Stimulated activated CD8-positive, alpha-beta memory T cell treated with anti-CD3 and anti-CD28 coated beads, Interleukin-2, amount 100 ng/mL, for 48 hours (primary cell): ENCODE measurements at regions not wholly inside any gene's neighbourhood (a gene's known extent, or its start where the extent isn't known, plus 50 kb on each side); places are given as distances from the start of the nearest gene placed in this dataset.
"Not testable (repeated sequence)": the region's sequence is repeated elsewhere in the genome, so short reads cannot be mapped to it uniquely, and the experiment has no call there.

Experiments used
- DNase-seq, 2 donors: peaks; one replicate each; pipeline ENCODE4 v3.0.0-alpha.2; 2020; ENCODE audit warnings: low read depth in 2 of 2

- DNase-seq: no peak
These were observed 593.8 kb downstream of the TRHDE start for GRCh38 chr12:72865921-72866320.

GRCh38 chr12:72869024-72869423, 596.9 kb downstream of the TRHDE start:
- DNase-seq: no peak

DNA sequence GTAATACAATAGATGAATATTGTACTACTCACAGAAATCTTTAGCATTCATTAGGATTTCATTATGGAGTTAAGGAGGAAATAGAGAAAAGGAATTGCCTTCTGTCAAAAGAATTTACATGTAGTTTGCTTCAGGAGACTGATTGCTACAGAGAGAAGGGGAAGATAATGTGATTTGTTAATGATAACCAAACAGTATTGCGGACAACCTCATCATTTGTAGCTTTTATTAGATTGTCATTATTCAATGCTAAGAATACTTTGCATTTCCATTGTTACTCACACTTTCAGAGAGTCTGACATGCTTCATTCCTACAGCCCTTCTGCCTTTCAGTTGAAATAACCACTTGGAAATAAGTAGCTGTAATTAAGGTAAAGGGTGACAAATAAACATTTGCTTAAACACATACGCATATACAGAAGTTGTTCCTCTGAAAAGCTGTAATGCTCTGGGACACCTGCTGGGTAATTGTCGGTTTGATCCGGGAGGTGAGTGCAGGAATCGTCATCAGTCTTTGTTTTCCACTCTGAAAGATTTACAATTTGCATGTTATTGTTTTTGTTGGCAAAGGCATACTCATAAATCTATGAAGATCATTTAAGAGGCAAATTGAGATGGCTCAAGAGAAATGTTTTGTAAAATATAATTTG, 600.2 kb downstream of the TRHDE start:
- no peak for DNase-seq

DNA sequence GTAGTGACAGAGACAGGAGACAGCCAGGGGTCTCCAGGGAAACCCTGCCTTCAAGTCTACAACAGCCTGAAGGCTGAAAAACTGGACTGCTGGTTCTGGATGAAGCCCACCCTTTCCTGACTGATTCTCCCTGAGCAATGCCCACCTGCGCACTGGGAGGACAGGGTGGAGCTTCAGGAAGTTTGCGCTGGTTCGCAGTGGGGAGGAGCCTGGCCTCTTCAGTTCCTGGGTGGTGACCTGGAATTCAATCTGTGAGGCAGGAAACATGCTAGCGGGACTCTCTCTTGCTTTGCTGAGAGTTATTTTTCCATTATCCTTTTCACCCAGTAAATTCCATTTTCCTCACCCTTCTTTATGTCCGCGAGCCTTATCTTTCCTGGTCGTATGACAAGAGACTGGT, 600.8 kb downstream of the TRHDE start:
- no peak for DNase-seq

DNA sequence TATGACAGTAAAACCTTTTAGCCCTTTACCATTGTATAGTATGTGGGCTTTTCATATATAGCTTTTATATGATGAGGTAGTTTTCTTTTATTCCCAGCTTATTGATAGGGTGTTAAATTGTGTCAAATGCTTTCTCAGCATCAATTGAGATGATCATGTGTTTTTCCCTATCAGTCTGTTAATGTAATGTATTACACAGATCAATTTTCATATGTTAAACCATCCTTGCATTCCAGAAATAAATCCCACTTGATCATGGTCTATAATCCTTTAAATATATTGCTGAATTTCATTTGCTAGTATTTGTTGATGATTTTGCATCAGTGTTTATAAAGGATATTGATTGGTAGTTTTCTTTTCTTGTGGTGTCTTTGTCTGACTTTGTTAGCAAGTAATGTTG, 603.9 kb downstream of the TRHDE start:
- DNase-seq: no peak

DNA sequence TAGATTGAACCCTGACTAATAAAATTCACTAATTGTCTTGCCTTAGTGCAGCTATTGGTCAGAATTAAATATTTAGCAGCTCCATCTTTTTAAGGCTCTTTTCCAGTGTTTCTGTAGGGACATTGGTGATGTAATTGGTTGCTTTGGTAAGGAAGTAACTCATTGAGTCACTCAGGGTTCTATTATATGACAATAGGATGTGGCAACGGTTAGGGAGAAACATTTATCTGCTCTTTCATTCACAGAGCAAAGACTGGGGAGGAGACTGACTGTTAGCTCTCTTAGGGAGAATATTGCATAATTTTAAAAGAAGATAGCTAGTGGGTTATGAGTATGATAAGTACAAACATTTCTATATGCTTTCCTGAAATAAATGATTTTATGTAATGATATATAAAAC, 616.5 kb downstream of the TRHDE start:
- no peak for DNase-seq

- DNase-seq: no peak
These were observed 617.6 kb downstream of the TRHDE start for GRCh38 chr12:72889791-72890190.

GRCh38 chr12:72901685-72902084, 629.5 kb downstream of the TRHDE start:
- no peak for DNase-seq

DNA sequence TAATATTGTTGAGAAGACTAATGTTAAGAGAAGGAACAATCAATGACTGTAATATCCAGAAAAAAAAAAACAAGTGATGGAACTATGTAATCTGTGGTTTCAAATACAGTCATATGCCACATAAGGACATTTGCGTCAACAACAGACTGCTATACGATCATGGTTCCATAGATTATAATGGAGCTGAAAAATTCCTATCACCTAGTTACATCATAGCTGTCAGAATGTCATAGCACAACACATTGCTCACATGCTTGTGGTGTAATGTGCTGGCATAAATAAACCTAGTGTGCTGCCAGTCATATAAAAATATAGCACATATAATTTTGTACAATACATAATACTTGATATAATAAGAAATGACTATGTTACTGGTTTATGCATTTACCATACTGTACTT, 653.5 kb downstream of the TRHDE start:
- DNase-seq: no peak

GRCh38 chr12:72931838-72932237, 659.7 kb downstream of the TRHDE start:
- DNase-seq: not testable (repeated sequence)

- no peak for DNase-seq
These were observed 665.3 kb downstream of the TRHDE start for GRCh38 chr12:72937486-72937885.

GRCh38 chr12:72957454-72957853, 685.3 kb downstream of the TRHDE start:
- DNase-seq: no peak

- no peak for DNase-seq
These were observed 694.5 kb downstream of the TRHDE start for GRCh38 chr12:72966684-72967083.

DNA sequence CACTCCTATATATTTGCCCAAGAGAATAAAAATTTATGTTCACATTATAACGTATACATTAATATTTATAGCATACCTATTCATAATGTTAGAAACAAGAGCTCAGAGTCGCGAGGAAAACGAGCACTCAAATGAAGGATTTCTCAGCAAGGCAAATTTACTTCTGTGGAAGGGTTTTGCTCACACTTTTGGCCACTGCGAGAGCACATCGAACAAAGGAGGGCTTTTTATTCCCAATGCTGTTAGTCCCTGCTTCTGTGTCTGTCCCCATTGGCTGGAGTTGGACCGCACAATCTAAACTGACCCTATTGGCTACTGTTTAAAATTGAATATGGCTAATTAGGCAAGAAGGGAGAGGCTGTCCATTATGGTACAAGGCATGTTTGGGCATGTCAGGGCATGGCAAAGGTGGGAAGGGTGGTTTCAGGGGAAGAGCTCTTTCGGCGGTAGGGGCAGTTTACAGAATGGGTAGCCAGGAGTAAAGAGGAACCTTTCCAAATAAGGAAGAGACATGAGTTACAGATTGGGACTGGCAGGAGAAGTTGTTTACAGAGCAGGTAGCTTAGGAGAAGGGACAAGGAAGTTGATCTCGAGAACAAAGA, 702.9 kb downstream of the TRHDE start:
- DNase-seq: no peak

GRCh38 chr12:72978999-72979398, 706.8 kb downstream of the TRHDE start:
- no peak for DNase-seq

DNA sequence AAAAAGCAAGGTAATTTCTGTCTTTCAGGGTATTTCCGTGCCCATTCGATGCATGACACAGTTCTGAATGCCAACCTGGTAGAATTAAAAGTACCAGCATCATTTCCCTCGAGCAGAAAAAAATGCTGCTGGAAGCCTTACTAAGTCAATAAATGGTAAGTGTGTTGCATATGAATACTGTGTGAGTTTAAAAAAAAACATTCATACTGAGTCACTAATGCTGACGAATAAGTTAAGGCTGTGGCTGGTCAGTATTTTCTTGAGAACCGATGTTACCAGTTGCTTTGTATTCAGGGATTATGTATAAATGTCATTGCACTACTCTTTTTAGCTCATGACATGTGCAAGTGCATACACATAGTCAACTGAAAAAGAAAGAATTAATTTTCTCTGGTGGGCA, 710.2 kb downstream of the TRHDE start:
- no peak for DNase-seq

GRCh38 chr12:72986963-72987362, 714.8 kb downstream of the TRHDE start:
- no peak for DNase-seq

DNA sequence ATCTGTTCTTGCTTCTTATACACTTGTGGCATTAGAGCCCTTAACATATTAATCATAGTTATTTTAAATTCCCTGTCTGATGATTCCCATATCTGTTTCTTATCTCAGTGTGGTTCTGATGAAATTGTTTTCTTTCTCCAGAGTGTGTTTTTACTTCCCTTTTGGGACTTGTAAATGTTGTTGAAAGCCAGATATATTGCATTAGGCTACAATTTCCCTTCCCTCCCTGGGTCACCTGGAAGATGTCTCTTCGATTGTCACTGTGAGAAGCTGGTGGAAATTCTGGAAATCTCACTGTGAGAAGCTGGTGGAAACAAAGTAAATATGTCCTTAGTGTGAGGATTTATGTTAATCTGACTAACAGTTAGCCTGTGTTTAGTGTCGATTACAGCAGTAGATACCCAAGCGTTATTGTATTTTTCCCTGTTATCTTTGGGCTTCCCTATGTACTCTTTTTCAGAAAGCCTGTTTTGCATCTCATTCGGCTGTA, 717.3 kb downstream of the TRHDE start:
- DNase-seq: no peak

- not testable (repeated sequence) for DNase-seq
These were observed 722.9 kb downstream of the TRHDE start for GRCh38 chr12:72995029-72995428.

DNA sequence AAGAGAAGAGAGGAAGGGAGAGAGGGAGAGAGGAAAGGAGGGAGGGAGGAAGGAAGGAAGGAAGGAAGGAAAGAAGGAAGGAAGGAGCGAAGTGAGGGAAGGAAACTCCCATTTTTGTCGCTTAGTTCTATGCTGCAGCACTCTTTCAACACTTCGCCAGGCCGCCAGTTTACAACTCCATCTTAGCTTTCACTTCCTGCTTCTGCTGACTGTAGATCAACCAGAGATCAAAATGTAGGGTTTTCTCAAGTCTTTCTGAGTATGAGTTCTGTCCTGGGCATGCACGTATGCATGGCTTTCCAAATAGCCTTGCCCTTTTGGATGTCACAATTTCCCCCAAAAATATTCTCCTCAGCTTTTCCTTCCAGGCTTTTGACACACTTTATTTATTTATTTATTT, 723.4 kb downstream of the TRHDE start:
- no peak for DNase-seq

- not testable (repeated sequence) for DNase-seq
These were observed 729.6 kb downstream of the TRHDE start for GRCh38 chr12:73001806-73002205.

DNA sequence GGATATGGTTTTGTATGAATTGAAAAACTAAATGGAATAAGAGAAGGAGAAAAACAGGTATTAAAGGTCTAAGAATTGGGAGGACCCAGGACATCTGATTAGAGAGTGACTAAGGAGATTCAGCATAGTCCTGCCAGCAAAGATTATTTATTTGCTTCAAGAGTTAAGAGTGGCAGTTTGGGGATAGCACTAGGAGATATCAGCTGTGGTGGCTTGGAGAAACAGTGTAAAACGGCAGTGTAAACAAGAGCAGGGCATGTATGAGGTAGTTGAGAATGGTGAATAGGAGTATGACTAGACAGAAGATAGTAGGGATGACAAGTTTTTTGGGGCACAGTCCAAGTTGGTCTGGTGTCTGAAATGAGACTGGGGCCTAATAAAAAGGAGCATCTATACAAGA, 730.3 kb downstream of the TRHDE start:
- DNase-seq: not testable (repeated sequence)

DNA sequence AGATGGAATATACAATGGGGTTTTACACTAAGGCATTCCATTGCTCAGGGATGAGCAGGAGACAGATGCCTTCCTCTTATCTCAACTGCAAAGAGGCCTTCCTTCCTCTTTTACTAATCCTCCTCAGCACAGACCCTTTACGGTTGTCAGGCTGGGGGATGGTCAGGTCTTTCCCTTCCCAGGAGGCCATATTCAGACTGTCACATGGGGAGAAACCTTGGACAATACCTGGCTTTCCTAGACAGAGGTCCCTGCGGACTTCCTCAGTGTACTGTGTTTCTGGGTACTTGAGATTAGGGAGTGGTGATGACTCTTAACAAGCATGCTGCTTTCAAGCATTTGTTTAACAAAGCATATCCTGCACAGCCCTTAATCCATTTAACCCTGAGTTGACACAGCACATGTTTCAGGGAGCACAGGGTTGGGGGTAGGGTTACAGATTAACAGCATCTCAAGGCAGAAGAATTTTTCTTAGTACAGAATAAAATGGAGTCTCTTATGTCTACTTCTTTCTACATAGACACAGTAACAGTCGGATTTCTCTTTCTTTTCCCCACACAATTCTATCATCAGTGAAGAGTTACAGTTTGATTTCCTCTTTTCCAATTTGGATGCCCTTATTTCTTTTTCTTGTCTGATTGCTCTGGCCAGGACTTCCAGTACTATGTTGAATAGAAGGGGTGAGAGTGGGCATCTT, 737.1 kb downstream of the TRHDE start:
- not testable (repeated sequence) for DNase-seq
